ENCODE measurements at regions not wholly inside any gene's neighbourhood (a gene's known extent, or its start where the extent isn't known, plus 50 kb on each side); places are given as distances from the start of the nearest gene placed in this dataset.

DNA sequence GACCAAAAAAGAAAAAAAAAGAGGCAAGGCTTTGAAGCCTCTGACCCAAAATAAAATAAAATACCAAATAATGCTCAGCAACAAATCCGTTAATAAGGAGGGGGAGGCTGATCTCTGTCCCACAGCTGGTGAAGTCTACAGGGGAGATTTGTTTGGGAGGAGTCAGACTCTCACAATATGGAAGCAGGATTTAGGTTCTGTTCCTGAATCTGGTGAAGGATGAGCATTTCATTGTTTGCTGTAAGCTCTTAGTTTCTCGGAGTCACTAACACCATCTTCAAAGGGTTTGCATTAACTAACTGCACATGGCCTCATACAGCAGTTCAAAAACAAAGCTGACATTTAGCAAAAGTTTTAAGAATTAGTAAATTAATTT is 339.4 kb upstream of the TNP1 start:
- H3K4me3 ChIP-seq: no peak overlapping the region
- H3K9me2 ChIP-seq (ENCODE audit: insufficient read depth): peaks cover 9% of the 10 kb centered on the region; the same call in 1 of the 2 replicates
- Mint-ChIP-seq H3K27me3 (ENCODE audit: insufficient read depth, low read depth, poor library complexity) (no peaks in the 10 kb centered on the region), H3K9me3 (peaks cover 12% of the 10 kb centered on the region), H3K27ac (no peak overlapping the region), H3K4me3 (no peak overlapping the region), H3K4me1 (peaks cover 5% of the 10 kb centered on the region; the same call in 1 of the 3 replicates), H3K36me3 (ENCODE audit: low read depth) (peaks cover 3% of the 10 kb centered on the region; the same call in 1 of the 3 replicates)
- H3K79me2 ChIP-seq (replicated peaks; ENCODE audit: insufficient read depth): no peaks in the 10 kb centered on the region
- ATAC-seq (no peak), DNase-seq (ENCODE audit: low spot score) (no peak)
- H4K20me1 ChIP-seq (replicated peaks; ENCODE audit: insufficient read depth): no peaks in the 10 kb centered on the region
- TF ChIP-seq EZH2phosphoT487 (IDR thresholded peaks at IDR 0.05; ENCODE audit: unreplicated experiment): no peak
- H3K27me3 ChIP-seq (ENCODE audit: insufficient read depth): no peaks in the 10 kb centered on the region
- no peak overlapping the region for H3K4me2 ChIP-seq
- H3K4me1 ChIP-seq (ENCODE audit: insufficient read depth): no peaks in the 10 kb centered on the region
- H3K36me3 ChIP-seq (ENCODE audit: insufficient read depth): no peaks in the 10 kb centered on the region
- H2AFZ ChIP-seq: no peak overlapping the region
- H3F3A ChIP-seq (replicated peaks; ENCODE audit: low read depth): no peaks in the 10 kb centered on the region
- no peak overlapping the region for H3K27ac ChIP-seq (ENCODE audit: low read depth)

DNA sequence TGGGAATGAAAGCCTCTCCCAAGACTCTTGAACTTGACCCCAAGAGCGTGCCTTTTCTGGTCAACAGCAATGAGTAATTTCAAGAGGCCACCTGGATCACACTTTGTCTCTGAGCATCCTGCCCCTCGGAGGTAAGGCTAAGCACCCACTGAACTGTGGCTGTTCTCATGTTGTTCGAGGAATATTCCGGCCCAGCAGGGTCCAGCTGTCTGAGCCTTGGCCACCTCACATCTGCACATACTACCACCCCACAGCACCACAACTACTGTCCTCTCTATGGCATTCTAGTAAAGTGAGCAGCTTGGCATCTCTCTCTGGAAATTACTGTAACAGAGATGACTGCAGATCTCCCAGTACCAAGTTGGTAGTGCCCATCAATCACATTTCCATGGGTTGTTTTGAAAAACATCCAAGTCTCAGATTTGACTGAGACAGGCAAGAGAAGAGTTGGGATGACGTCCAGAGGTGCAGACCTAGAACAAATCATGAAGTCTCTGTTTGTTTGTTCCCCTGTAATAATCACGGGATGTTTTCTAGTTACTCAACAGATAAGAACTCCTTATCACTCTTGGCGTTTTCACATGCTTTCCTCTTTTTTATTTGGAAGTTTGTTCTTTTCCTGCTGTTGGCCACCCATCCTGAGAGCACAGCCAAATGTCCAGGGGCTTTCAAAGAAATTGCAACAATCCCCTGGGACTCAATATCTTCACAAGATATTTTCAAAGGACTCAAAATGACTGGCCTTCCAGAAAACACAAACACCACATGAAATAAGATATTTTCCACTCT is 336.0 kb upstream of the TNP1 start:
- Mint-ChIP-seq H3K27me3 (ENCODE audit: insufficient read depth, low read depth, poor library complexity) (no peaks in the 10 kb centered on the region), H3K9me3 (peaks cover 5% of the 10 kb centered on the region; the same call in 1 of the 3 replicates), H3K4me1 (peaks cover 5% of the 10 kb centered on the region; the same call in 1 of the 3 replicates), H3K36me3 (ENCODE audit: low read depth) (no peaks in the 10 kb centered on the region), H3K27ac (no peak overlapping the region), H3K4me3 (no peak overlapping the region)
- Histone ChIP-seq H2AFZ (no peak overlapping the region), H3F3A (replicated peaks; ENCODE audit: low read depth) (no peaks in the 10 kb centered on the region), H3K4me1 (ENCODE audit: insufficient read depth) (no peaks in the 10 kb centered on the region), H3K9me2 (ENCODE audit: insufficient read depth) (peaks cover 9% of the 10 kb centered on the region; the same call in 1 of the 2 replicates), H3K27ac (ENCODE audit: low read depth) (no peak overlapping the region), H3K27me3 (ENCODE audit: insufficient read depth) (no peaks in the 10 kb centered on the region), H3K4me3 (no peak overlapping the region), H3K4me2 (no peak overlapping the region), H4K20me1 (replicated peaks; ENCODE audit: insufficient read depth) (no peaks in the 10 kb centered on the region), H3K79me2 (replicated peaks; ENCODE audit: insufficient read depth) (no peaks in the 10 kb centered on the region), H3K36me3 (ENCODE audit: insufficient read depth) (no peaks in the 10 kb centered on the region)
- DNase-seq (ENCODE audit: low spot score) (no peak), ATAC-seq (no peak)
- TF ChIP-seq REST (IDR thresholded peaks at IDR 0.05; ENCODE audit: unreplicated experiment): no peak

- Histone ChIP-seq H3K4me1 (ENCODE audit: insufficient read depth) (no peaks in the 10 kb centered on the region), H3K9me2 (ENCODE audit: insufficient read depth) (peaks cover 9% of the 10 kb centered on the region; the same call in 1 of the 2 replicates), H3K4me2 (no peak overlapping the region), H3K36me3 (ENCODE audit: insufficient read depth) (no peaks in the 10 kb centered on the region), H3K79me2 (replicated peaks; ENCODE audit: insufficient read depth) (no peaks in the 10 kb centered on the region), H3K27ac (ENCODE audit: low read depth) (no peak overlapping the region), H3K27me3 (ENCODE audit: insufficient read depth) (no peaks in the 10 kb centered on the region), H4K20me1 (replicated peaks; ENCODE audit: insufficient read depth) (no peaks in the 10 kb centered on the region), H3K4me3 (no peak overlapping the region), H3F3A (replicated peaks; ENCODE audit: low read depth) (no peaks in the 10 kb centered on the region), H2AFZ (no peak overlapping the region)
- H3K27ac Mint-ChIP-seq: no peak overlapping the region
- no peak overlapping the region for H3K4me3 Mint-ChIP-seq
- peaks cover 5% of the 10 kb centered on the region; the same call in 1 of the 3 replicates for H3K4me1 Mint-ChIP-seq
- H3K36me3 Mint-ChIP-seq (ENCODE audit: low read depth): no peaks in the 10 kb centered on the region
- H3K27me3 Mint-ChIP-seq (ENCODE audit: insufficient read depth, low read depth, poor library complexity): no peaks in the 10 kb centered on the region
- DNase-seq (ENCODE audit: low spot score): no peak
- ATAC-seq: no peak
- H3K9me3 Mint-ChIP-seq: peaks cover 5% of the 10 kb centered on the region; the same call in 1 of the 3 replicates
- TF ChIP-seq NANOG (IDR thresholded peaks at IDR 0.05; ENCODE audit: borderline replicate concordance): no peak
- TF ChIP-seq POLR2AphosphoS5 (IDR thresholded peaks at IDR 0.05; ENCODE audit: low read depth): no peak
- no peak for TF ChIP-seq ZNF114 (CRISPR knock-in tag; IDR thresholded peaks at IDR 0.05)
- TF ChIP-seq REST (IDR thresholded peaks at IDR 0.05; ENCODE audit: unreplicated experiment): no peak
- no peak for TF ChIP-seq CREB1 (CRISPR knock-in tag; IDR thresholded peaks at IDR 0.05; ENCODE audit: low read depth)
- no peak for TF ChIP-seq EZH2 (IDR thresholded peaks at IDR 0.05; ENCODE audit: low read depth, unreplicated experiment)
- TF ChIP-seq ZNF331 (CRISPR knock-in tag; IDR thresholded peaks at IDR 0.05; ENCODE audit: low read depth): no peak
- TF ChIP-seq STAT1 (IDR thresholded peaks at IDR 0.05; ENCODE audit: unreplicated experiment): no peak
Observed at GRCh38 chr2:217195016-217195415, 335.2 kb upstream of the TNP1 start.
